ENCODE measurements at regions not wholly inside any gene's neighbourhood (a gene's known extent, or its start where the extent isn't known, plus 50 kb on each side); places are given as distances from the start of the nearest gene placed in this dataset.

GRCh38 chr11:27907091-27907490, 200.9 kb downstream of the KIF18A start:
- DNase-seq: no peak

DNA sequence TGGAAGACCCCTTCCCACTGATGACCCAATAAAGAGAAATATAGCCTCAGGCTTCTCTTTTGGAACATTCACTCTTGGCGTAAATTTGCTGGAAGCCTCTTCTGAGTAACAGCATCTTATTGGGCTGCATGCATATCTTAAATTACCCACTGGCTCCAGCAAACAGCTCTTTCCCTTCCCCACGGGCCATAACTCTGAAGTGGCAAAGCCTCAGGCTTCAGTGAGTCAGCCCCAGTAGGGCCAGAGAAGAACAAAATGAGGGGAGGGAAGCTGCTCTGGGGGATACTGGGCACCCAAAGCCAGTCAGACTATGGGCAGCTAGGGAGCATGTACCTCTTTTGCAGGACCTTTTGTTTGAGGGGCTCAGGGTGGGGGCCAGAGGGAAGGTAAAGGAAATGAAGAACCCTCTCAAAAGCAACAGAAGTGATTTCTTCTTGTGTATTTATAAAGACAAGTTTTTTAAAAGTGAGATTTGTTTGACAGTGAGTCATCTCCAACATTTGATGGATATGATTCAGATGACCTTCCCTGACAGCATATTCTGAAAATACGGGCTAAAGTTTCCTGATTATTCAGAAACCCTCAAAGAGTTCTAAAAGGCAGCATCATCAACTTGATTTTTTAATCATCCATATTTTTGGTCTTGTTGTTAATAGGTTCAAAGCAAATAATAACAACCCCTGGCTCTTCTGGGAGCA, 203.4 kb downstream of the KIF18A start:
- no peak for DNase-seq

DNA sequence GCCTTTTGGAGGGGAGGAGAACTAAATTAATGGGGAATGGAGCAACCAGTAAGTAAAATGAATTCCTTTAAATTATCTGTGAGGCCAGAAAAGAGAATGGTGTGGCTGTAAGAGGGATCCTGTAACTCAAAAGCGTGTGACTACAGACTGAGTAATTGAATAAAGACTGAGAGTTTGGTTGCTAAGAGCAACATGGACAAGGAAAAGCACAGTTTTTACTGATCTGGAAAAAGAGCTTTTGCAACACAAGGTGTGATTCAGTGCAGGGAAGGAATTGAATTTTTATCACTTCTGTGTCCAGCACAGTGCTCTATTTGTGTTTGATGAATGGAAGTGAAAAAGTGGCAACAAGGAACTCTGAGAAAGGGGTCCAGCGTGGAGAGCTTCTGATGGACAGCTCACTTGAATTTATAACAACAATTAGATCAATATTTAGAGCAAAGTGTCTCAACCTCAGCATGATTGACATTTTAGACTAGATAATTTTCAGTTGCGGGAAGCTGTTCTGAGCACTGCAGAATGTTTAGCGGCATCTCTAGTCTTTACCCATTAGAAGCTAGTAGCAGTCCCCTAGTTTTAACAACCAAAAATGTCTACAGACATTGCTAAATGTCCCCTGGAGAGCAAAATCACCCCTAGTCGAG, 202.8 kb upstream of the BDNF start:
- no peak for DNase-seq

- DNase-seq: no peak
Observed at GRCh38 chr11:27898166-27898565, 197.9 kb upstream of the BDNF start.

GRCh38 chr11:27896096-27896495, 195.8 kb upstream of the BDNF start:
- no peak for DNase-seq

GRCh38 chr11:27894552-27894951, 194.3 kb upstream of the BDNF start:
- no peak for DNase-seq

- DNase-seq: no peak
Observed at GRCh38 chr11:27886857-27887256, 186.6 kb upstream of the BDNF start.

GRCh38 chr11:27882066-27882697, 181.9 kb upstream of the BDNF start:
- no peak for DNase-seq

- no peak for DNase-seq
Observed at GRCh38 chr11:27875831-27876775, 175.8 kb upstream of the BDNF start.

DNA sequence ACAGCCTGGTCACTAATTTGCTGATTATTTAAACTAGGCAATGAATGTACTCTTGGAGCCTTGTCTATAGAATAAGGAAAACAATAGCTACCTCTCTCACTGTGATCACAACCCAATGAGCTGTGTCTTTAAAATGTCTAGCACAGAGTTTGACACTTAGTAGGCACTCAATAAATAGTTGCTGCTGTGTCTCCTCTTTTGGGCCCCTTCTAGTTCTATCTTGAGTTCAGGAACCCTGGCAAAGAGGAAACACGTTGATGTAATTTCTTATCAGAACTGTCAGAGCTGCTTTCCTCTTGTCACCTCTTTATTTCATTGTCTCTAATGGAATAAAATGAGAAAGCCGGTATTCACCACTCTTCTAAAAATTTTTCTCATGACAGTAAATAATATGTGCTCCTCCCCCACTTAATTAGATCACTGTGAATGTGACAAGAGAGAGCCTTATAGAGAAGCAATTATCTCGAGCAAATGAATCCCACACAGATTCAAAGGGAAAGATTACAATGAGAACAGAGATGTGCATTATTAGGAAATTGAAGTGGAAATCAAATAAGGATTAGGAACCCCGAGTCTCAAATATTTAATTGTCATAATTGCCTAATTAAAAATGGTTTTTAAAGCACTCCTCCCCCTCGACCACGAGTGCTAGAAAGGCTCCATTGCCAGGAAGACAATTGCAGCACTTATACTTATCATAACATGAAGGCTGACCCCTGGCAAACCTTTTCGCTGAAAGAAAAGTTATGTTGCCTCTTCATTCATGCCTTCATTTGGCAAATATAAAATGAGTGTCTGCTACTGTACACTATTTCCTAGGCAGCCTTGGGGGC, 175.0 kb upstream of the BDNF start:
- no peak for DNase-seq

GRCh38 chr11:27873664-27874063, 173.4 kb upstream of the BDNF start:
- DNase-seq: no peak

- DNase-seq: peak; percentile 26
Observed at GRCh38 chr11:27871056-27871455, 170.8 kb upstream of the BDNF start.

DNA sequence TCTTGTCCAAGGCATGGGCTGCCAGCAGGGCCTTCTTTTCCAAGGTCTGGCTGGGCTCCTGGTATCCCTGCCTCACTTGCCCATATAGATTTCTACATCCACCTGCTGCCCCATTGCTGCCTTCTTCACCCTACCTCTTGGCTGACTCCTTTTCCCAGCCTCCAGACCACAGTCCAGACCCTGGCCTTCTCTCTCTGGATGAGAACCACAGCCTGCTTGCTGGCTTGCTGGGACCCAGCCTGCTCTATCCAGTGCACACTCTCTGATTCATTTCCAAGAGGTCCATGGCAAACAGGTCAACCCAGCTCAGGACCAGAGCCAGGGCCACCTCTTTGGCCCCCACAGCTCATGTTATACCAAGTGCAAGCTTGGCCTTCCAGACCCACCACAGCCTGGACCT, 169.4 kb upstream of the BDNF start:
- no peak for DNase-seq

GRCh38 chr11:27868709-27869108, 168.5 kb upstream of the BDNF start:
- DNase-seq: no peak

- no peak for DNase-seq
Observed at GRCh38 chr11:27868226-27868625, 168.0 kb upstream of the BDNF start.

- no peak for DNase-seq
Observed at GRCh38 chr11:27865105-27865504, 164.8 kb upstream of the BDNF start.

- no peak for DNase-seq
Observed at GRCh38 chr11:27864611-27865010, 164.4 kb upstream of the BDNF start.

- DNase-seq: peak; percentile 82
Observed at GRCh38 chr11:27864091-27864491, 163.8 kb upstream of the BDNF start.

- DNase-seq: no peak
Observed at GRCh38 chr11:27863637-27864036, 163.4 kb upstream of the BDNF start.

DNA sequence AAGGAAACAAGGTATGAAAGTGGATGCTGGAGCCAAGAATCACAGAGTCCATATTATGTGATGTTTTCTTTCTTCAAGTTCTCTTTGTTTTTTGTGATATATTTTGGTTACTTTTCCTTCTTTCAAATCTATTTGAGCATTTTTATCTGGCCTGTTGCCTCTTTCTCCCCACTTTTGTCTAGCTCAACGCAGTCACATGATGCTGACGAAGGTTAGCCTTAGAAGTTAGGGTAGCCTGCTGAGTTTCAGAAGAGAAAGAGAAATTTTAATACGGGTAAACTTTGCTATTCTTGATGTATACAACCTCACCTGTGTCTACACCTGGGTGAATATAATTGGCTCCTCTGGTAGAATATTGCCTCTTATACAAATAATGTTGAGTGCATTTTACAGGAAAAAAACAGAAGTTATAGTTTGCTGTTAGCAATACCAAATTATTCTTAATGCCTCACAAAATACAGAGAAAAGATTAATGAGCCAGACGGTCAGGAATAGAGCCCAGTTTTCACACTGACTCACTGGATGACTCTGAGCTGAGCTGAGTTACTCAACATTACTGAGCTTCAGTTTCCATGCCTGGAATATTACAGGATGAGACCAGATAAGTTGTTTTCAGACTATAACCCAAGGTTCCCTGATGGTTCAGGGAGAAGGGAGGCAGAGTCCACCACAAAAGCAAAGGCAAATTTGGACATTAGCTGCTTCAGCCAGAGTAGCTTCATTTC, 161.6 kb upstream of the BDNF start:
- DNase-seq: no peak

DNA sequence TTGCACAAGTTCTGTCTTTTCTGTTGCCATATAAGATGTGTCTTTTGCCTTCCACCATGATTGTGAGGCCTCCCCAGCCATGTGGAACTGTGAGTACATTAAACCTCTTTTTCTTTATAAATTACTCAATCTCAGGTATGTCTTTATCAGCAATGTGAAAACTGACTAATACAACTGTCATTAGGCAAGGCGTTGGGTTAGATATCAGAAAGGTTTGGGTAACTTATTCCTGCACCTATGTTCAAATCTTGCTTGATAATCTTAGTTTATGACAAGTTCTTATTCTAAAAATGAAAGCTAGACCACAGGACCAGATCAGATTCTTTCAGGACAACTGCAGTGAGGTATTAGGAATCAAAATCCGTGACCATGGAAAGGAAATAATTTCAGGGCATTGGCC, 160.6 kb upstream of the BDNF start:
- no peak for DNase-seq

Data from left kidney (tissue), 1 donor.